H1 (cell line): ENCODE measurements at regions not wholly inside any gene's neighbourhood (a gene's known extent, or its start where the extent isn't known, plus 50 kb on each side); places are given as distances from the start of the nearest gene placed in this dataset.

Experiments
- CTCF ChIA-PET: fragments of 300-600 bp; sonication (Branson Sonifier 250); formaldehyde crosslinking; loops from one replicate; lab custom pipeline; 2021; ENCODE audit not compliant: partially characterized antibody; lab: Charles Lee
- POLR2A ChIA-PET: fragments of 300-600 bp; sonication (Branson Sonifier 250); formaldehyde crosslinking; loops from one replicate; lab custom pipeline; 2021; ENCODE audit warnings: inconsistent platforms; ENCODE audit not compliant: partially characterized antibody; lab: Charles Lee
- DNase-seq, 2 experiments: peaks; one replicate each; pipeline versions ENCODE4 v3.0.0 to v3.0.0-alpha.2; 2010 to 2022; ENCODE audit warnings: low spot score in 2 of 2, low read depth in 1 of 2, mixed read lengths in 1 of 2
- FAIRE-seq: peaks from 2 replicates; lab custom pipeline; 2011; peaks lifted over from hg19 to GRCh38; lab: Jason Lieb, UNC
- H2AFZ ChIP-seq: 2 replicates; pipeline ENCODE4 v1.8.1; 2012; ENCODE audit warnings: low read length, inconsistent platforms
- H2AK5ac ChIP-seq: 2 replicates; pipeline ENCODE4 v1.6.1; 2013; ENCODE audit warnings: low read depth, low read length
- H2BK120ac ChIP-seq: replicated peaks from 2 replicates; pipeline ENCODE3; 2013; ENCODE audit warnings: low read depth, low read length, inconsistent platforms
- H2BK12ac ChIP-seq: 2 replicates; pipeline ENCODE4 v1.6.1; 2013; ENCODE audit warnings: low read depth, low read length
- H2BK15ac ChIP-seq: 2 replicates; pipeline ENCODE4 v1.6.1; 2013; ENCODE audit warnings: low read length
- H2BK20ac ChIP-seq: 2 replicates; pipeline ENCODE4 v1.6.1; 2013; ENCODE audit warnings: low read length
- H2BK5ac ChIP-seq: 2 replicates; pipeline ENCODE4 v1.6.1; 2013; ENCODE audit warnings: low read depth, low read length
- H3K14ac ChIP-seq: 2 replicates; pipeline ENCODE4 v1.6.1; 2013; ENCODE audit warnings: inconsistent platforms; ENCODE audit not compliant: insufficient read length
- H3K18ac ChIP-seq: 2 replicates; pipeline ENCODE4 v1.6.1; 2013; ENCODE audit warnings: low read length; ENCODE audit errors: extremely low read depth
- H3K23ac ChIP-seq: 2 replicates; pipeline ENCODE4 v1.6.1; 2013; ENCODE audit warnings: inconsistent platforms; ENCODE audit not compliant: insufficient read length
- H3K23me2 ChIP-seq: 2 replicates; pipeline ENCODE4 v1.6.1; 2013; ENCODE audit warnings: low read depth, low read length
- H3K27ac ChIP-seq: 2 replicates; pipeline ENCODE4 v1.6.1; 2011; ENCODE audit warnings: low read depth, low read length, inconsistent platforms
- H3K27me3 ChIP-seq, 4 experiments: replicated peaks in 1 of 4; 1 replicate in 1 of 4; 2 replicates in 3 of 4; pipeline versions ENCODE4 v1.6.1 to v1.8.1; 2011 to 2013; ENCODE audit warnings: low read length in 3 of 4, mild to moderate bottlenecking in 3 of 4, inconsistent platforms in 2 of 4, mixed read lengths in 2 of 4, moderate library complexity in 1 of 4; ENCODE audit not compliant: control insufficient read depth in 3 of 4, insufficient read depth in 3 of 4; ENCODE audit errors: extremely low read depth in 1 of 4
- H3K36me3 ChIP-seq, 4 experiments: 2 replicates each; pipeline versions ENCODE4 v1.6.1 to v1.8.1; 2011 to 2013; ENCODE audit warnings: mild to moderate bottlenecking in 4 of 4, low read length in 3 of 4, moderate library complexity in 2 of 4, control low read depth in 1 of 4, inconsistent platforms in 1 of 4; ENCODE audit not compliant: insufficient read depth in 4 of 4, control insufficient read depth in 2 of 4
- H3K4ac ChIP-seq: replicated peaks from 2 replicates; pipeline ENCODE3; 2013; ENCODE audit warnings: low read length, low read depth, mixed read lengths, inconsistent platforms; ENCODE audit not compliant: insufficient read length
- H3K4me1 ChIP-seq, 4 experiments: replicated peaks in 1 of 4; 1 replicate in 1 of 4; 2 replicates in 3 of 4; pipeline versions ENCODE4 v1.6.1 to v1.8.1; 2011 to 2013; ENCODE audit warnings: low read length in 3 of 4, inconsistent platforms in 2 of 4, mixed read lengths in 1 of 4; ENCODE audit not compliant: insufficient read depth in 4 of 4, control insufficient read depth in 3 of 4
- H3K4me2 ChIP-seq, 2 experiments: 2 replicates each; pipeline versions ENCODE4 v1.6.1 to v1.8.1; 2011 to 2013; ENCODE audit warnings: low read depth in 2 of 2, low read length in 2 of 2, control low read depth in 1 of 2, inconsistent platforms in 1 of 2, mild to moderate bottlenecking in 1 of 2; ENCODE audit not compliant: insufficient read depth in 1 of 2
- H3K4me3 ChIP-seq, 4 experiments: fragments of 200-600, 300-600 bp in 1 of 4; sonication (generic), shearing (Covaris generic), sonication (Bioruptor Twin) in 1 of 4; 2 replicates each; pipeline versions ENCODE4 v1.5.1 to v1.8.1; 2011 to 2016; ENCODE audit warnings: low read length in 4 of 4, low read depth in 3 of 4, control low read depth in 2 of 4, inconsistent platforms in 2 of 4, mild to moderate bottlenecking in 2 of 4, mixed read lengths in 1 of 4, moderate library complexity in 1 of 4; ENCODE audit not compliant: insufficient read depth in 2 of 4; ENCODE audit errors: extremely low read depth in 1 of 4
- H3K56ac ChIP-seq: replicated peaks from 2 replicates; pipeline ENCODE3; 2013; ENCODE audit warnings: low read depth, mild to moderate bottlenecking, mixed read lengths, low read length, inconsistent platforms; ENCODE audit not compliant: insufficient read length
- H3K79me1 ChIP-seq: 2 replicates; pipeline ENCODE4 v1.6.1; 2013; ENCODE audit warnings: low read depth, low read length, control low read depth
- H3K79me2 ChIP-seq, 2 experiments: 2 replicates each; pipeline versions ENCODE4 v1.6.1 to v1.8.1; 2012 to 2013; ENCODE audit warnings: low read length in 2 of 2, mild to moderate bottlenecking in 2 of 2, inconsistent platforms in 1 of 2; ENCODE audit not compliant: insufficient read depth in 2 of 2, control insufficient read depth in 1 of 2
- H3K9ac ChIP-seq, 4 experiments: replicated peaks in 1 of 4; 1 replicate in 1 of 4; 2 replicates in 3 of 4; pipeline versions ENCODE4 v1.6.1 to v1.8.1; 2011 to 2013; ENCODE audit warnings: low read depth in 3 of 4, low read length in 3 of 4, control low read depth in 2 of 4, mild to moderate bottlenecking in 2 of 4, moderate library complexity in 2 of 4, inconsistent platforms in 1 of 4; ENCODE audit errors: extremely low read depth in 1 of 4
- H3K9me3 ChIP-seq, 2 experiments: 2 replicates each; pipeline versions ENCODE4 v1.6.1 to v1.8.1; 2012 to 2013; ENCODE audit warnings: mild to moderate bottlenecking in 2 of 2, moderate library complexity in 2 of 2, control low read depth in 1 of 2, inconsistent platforms in 1 of 2, low read depth in 1 of 2, low read length in 1 of 2, mixed read lengths in 1 of 2; ENCODE audit not compliant: insufficient read depth in 2 of 2
- H4K20me1 ChIP-seq, 2 experiments: replicated peaks in 1 of 2; 2 replicates each; pipeline versions ENCODE3 to v1.8.1; 2011 to 2013; ENCODE audit warnings: inconsistent platforms in 2 of 2, low read length in 2 of 2, mild to moderate bottlenecking in 1 of 2; ENCODE audit not compliant: insufficient read depth in 2 of 2, control insufficient read depth in 1 of 2
- H4K5ac ChIP-seq: 2 replicates; pipeline ENCODE4 v1.6.1; 2013; ENCODE audit warnings: low read length, low read depth, mixed read lengths, inconsistent platforms; ENCODE audit not compliant: insufficient read length
- H4K8ac ChIP-seq: 2 replicates; pipeline ENCODE4 v1.8.0; 2013; ENCODE audit warnings: mild to moderate bottlenecking, moderate library complexity, low read length, inconsistent platforms; ENCODE audit not compliant: insufficient read depth; ENCODE audit errors: extremely low read depth
- H4K91ac ChIP-seq: replicated peaks from 2 replicates; pipeline ENCODE3; 2013; ENCODE audit warnings: low read length, mixed read lengths, inconsistent platforms; ENCODE audit not compliant: insufficient read length
- CHD2 ChIP-seq: IDR thresholded peaks from 2 replicates; pipeline ENCODE4 v1.6.1; 2012; ENCODE audit warnings: low read length, improper control_type of control experiment
- RAD21 ChIP-seq, 2 experiments: IDR thresholded peaks in 1 of 2; conservative IDR thresholded peaks in 1 of 2; 2 replicates each; pipeline ENCODE4 v1.6.1; 2011; ENCODE audit warnings: low read depth in 2 of 2, low read length in 2 of 2, improper control_type of control experiment in 1 of 2, inconsistent platforms in 1 of 2, mild to moderate bottlenecking in 1 of 2, moderate library complexity in 1 of 2
- SAP30 ChIP-seq: fragments of 300-600 bp; sonication (generic); IDR thresholded peaks from 2 replicates; pipeline ENCODE4 v1.7.1; 2012; ENCODE audit warnings: low read length, moderate library complexity, mild to moderate bottlenecking, inconsistent platforms; ENCODE audit not compliant: insufficient read depth, insufficient replicate concordance
- WGBS, 2 experiments: shearing (Covaris generic) in 1 of 2; methylation state at CpG; one replicate each; pipeline versions ENCODE4 v1.1.6 to v1.1.7; 2013 to 2015; ENCODE audit warnings: low lambda C conversion rate in 2 of 2, mixed read lengths in 2 of 2, inconsistent platforms in 1 of 2, low coverage in 1 of 2, missing lambda C conversion rate in 1 of 2; ENCODE audit not compliant: insufficient replicate concordance in 2 of 2, insufficient coverage in 1 of 2, insufficient read length in 1 of 2; ENCODE audit errors: extremely low coverage in 1 of 2, missing lambda C conversion rate in 1 of 2; 5-methylcytosine and 5-hydroxymethylcytosine counted together

GRCh38 chrX:45804276-45804675 lies 603.6 kb upstream of the DIPK2B start:
- H3K23ac ChIP-seq, result no peak overlapping the region
- FAIRE-seq (no peak), DNase-seq (no peak)
- H3K23me2 ChIP-seq, result no peaks in the 10 kb centered on the region; the same call in 1 of the 2 replicates
- H3K4me2 ChIP-seq, result no peak overlapping the region
- peaks cover 0 to 21% (median 6%) of the 10 kb centered on the region in 4 experiments; a peak in 4 of 7 replicates for H3K4me1 ChIP-seq
- no peak overlapping the region for H3K4ac ChIP-seq
- H2AK5ac ChIP-seq, result no peak overlapping the region
- POLR2A ChIA-PET, result no interaction called here
- H4K8ac ChIP-seq, result no peak overlapping the region
- no peak overlapping the region for H2BK12ac ChIP-seq
- no peak overlapping the region for H2BK15ac ChIP-seq
- CTCF ChIA-PET, result no interaction called here
- peaks cover 0 to 30% (median 2%) of the 10 kb centered on the region in 4 experiments; a peak in 4 of 8 replicates for H3K36me3 ChIP-seq
- H3K79me2 ChIP-seq, result peaks cover 0 to 97% of the 10 kb centered on the region in 2 experiments; a peak in 3 of 4 replicates
- no peak overlapping the region for H3K18ac ChIP-seq
- H3K4me3 ChIP-seq, result no peak overlapping the region
- H3K79me1 ChIP-seq, result no peaks in the 10 kb centered on the region
- TF ChIP-seq CHD2 (no peak), SAP30 (no peak), RAD21 (IDR thresholded peaks at IDR 0.05 in 1 of 2, conservative IDR thresholded peaks at IDR 0.05 in 1 of 2; ENCODE audit: low read depth in 2 of 2, low read length in 2 of 2) (no peak)
- no peaks in the 10 kb centered on the region for H3K9me3 ChIP-seq
- no peak overlapping the region for H3K9ac ChIP-seq
- H4K91ac ChIP-seq, result no peak overlapping the region
- no peak overlapping the region for H3K56ac ChIP-seq
- WGBS, 2 experiments, result 96% methylated on average over 2 of the region's 3 CpGs; no CpG with 5 or more reads in 1 of the 2 experiments
- H2AFZ ChIP-seq, result no peak overlapping the region
- H3K27ac ChIP-seq, result no peak overlapping the region
- H4K20me1 ChIP-seq, result peaks cover 7 to 21% of the 10 kb centered on the region in 2 experiments
- 0 out of 2 replicates have a peak overlapping the region, but pooled peaks have one; percentile 60 for H2BK5ac ChIP-seq
- H2BK120ac ChIP-seq, result no peak overlapping the region
- no peak overlapping the region for H2BK20ac ChIP-seq
- H3K14ac ChIP-seq, result no peak overlapping the region
- no peaks in the 10 kb centered on the region for H3K27me3 ChIP-seq
- H4K5ac ChIP-seq, result no peak overlapping the region
